H1 (cell line): ENCODE measurements at regions not wholly inside any gene's neighbourhood (a gene's known extent, or its start where the extent isn't known, plus 50 kb on each side); places are given as distances from the start of the nearest gene placed in this dataset.

Experiments used
- TAF7 ChIP-seq: optimal IDR thresholded peaks from 2 replicates; pipeline ENCODE3; 2011; ENCODE audit warnings: low read depth, mild to moderate bottlenecking, inconsistent platforms, low read length, moderate library complexity, borderline replicate concordance
- TF ChIP-seq, protein P1 (sequence below): IDR thresholded peaks from 2 replicates; pipeline ENCODE4 v1.6.1; 2012; ENCODE audit warnings: inconsistent platforms

- no peak for TF ChIP-seq TAF7
- TF ChIP-seq, protein P1, sequence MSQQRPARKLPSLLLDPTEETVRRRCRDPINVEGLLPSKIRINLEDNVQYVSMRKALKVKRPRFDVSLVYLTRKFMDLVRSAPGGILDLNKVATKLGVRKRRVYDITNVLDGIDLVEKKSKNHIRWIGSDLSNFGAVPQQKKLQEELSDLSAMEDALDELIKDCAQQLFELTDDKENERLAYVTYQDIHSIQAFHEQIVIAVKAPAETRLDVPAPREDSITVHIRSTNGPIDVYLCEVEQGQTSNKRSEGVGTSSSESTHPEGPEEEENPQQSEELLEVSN: no peak
Measured at GRCh38 chr6:101286146-101286545, 107.4 kb upstream of the GRIK2 start (continued).
